SK-N-SH (cell line): ENCODE measurements at regions not wholly inside any gene's neighbourhood (a gene's known extent, or its start where the extent isn't known, plus 50 kb on each side); places are given as distances from the start of the nearest gene placed in this dataset.

ENCODE experiments used
- CHD2 ChIP-seq: fragments of 150-350 bp; IDR thresholded peaks from 2 replicates; pipeline ENCODE4 v1.6.1; 2018; ENCODE audit warnings: low read length; ENCODE audit not compliant: partially characterized antibody
- CTCF ChIP-seq: fragments of 200-600 bp; sonication (generic); IDR thresholded peaks from 2 replicates; pipeline ENCODE4 v1.6.1; 2017; ENCODE audit warnings: antibody characterized with exemption, mild to moderate bottlenecking, moderate library complexity
- ELF1 ChIP-seq: IDR thresholded peaks from 2 replicates; pipeline ENCODE4 v1.4.0; 2012
- EP300 ChIP-seq, 2 experiments: IDR thresholded peaks; 2 replicates each; pipeline versions ENCODE4 v1.4.0 to v1.6.1; 2012; ENCODE audit warnings: borderline replicate concordance in 1 of 2, low read depth in 1 of 2, low read length in 1 of 2
- IRF3 ChIP-seq: fragments of 150-350 bp; IDR thresholded peaks from 2 replicates; pipeline ENCODE4 v1.6.1; 2016; ENCODE audit warnings: mild to moderate bottlenecking, low read depth, low read length
- MAX ChIP-seq: IDR thresholded peaks from 2 replicates; pipeline ENCODE4 v1.4.0; 2012; ENCODE audit warnings: low read depth
- MXI1 ChIP-seq: IDR thresholded peaks from 2 replicates; pipeline ENCODE4 v1.6.1; 2012; ENCODE audit warnings: mild to moderate bottlenecking, low read depth, low read length, improper control_type of control experiment
- NFIC ChIP-seq: IDR thresholded peaks from 2 replicates; pipeline ENCODE4 v1.4.0; 2012; ENCODE audit warnings: borderline replicate concordance
- RAD21 ChIP-seq: IDR thresholded peaks from 2 replicates; pipeline ENCODE4 v1.6.1; 2012; ENCODE audit warnings: mild to moderate bottlenecking, low read length
- REST ChIP-seq: IDR thresholded peaks from 2 replicates; pipeline ENCODE4 v1.6.1; 2012; ENCODE audit warnings: mild to moderate bottlenecking, low read depth, low read length, moderate library complexity
- YY1 ChIP-seq: IDR thresholded peaks from 2 replicates; pipeline ENCODE4 v1.4.0; 2012; ENCODE audit warnings: low read depth, mild to moderate bottlenecking

- no peak for TF ChIP-seq CTCF
- no peak for TF ChIP-seq CHD2
- no peak for TF ChIP-seq EP300 (IDR thresholded peaks at IDR 0.05; ENCODE audit: borderline replicate concordance in 1 of 2, low read depth in 1 of 2, low read length in 1 of 2)
- no peak for TF ChIP-seq MXI1
- no peak for TF ChIP-seq REST
- TF ChIP-seq IRF3: no peak
- TF ChIP-seq RAD21: no peak
- TF ChIP-seq NFIC: no peak
- no peak for TF ChIP-seq MAX
- no peak for TF ChIP-seq YY1
- TF ChIP-seq ELF1: no peak
Observed at GRCh38 chr19:30941591-30941990, 407.6 kb downstream of the TSHZ3 start.
